Liver (tissue), 8 donors: ENCODE measurements at regions not wholly inside any gene's neighbourhood (a gene's known extent, or its start where the extent isn't known, plus 50 kb on each side); places are given as distances from the start of the nearest gene placed in this dataset.

Source experiments
- DNase-seq: peaks from one replicate; pipeline ENCODE4 v3.0.0-alpha.2; 2017; ENCODE audit warnings: low spot score
- H3K27ac ChIP-seq, 2 donors: one replicate each; pipeline ENCODE4 v1.7.0; 2013; ENCODE audit warnings: inconsistent platforms in 2 of 2, low read length in 2 of 2, control low read depth in 1 of 2, low read depth in 1 of 2, mild to moderate bottlenecking in 1 of 2
- H3K27me3 ChIP-seq, 4 donors: one replicate each; pipeline versions ENCODE4 v1.6.1 to v1.7.0; 2013; ENCODE audit warnings: low read length in 3 of 4, inconsistent platforms in 1 of 4, mild to moderate bottlenecking in 1 of 4, moderate library complexity in 1 of 4; ENCODE audit not compliant: control insufficient read depth in 4 of 4, insufficient read depth in 4 of 4
- H3K36me3 ChIP-seq, 4 donors: one replicate each; pipeline versions ENCODE4 v1.6.1 to v1.7.0; 2013; ENCODE audit warnings: low read length in 3 of 4, mild to moderate bottlenecking in 3 of 4, low read depth in 1 of 4, moderate library complexity in 1 of 4; ENCODE audit not compliant: control insufficient read depth in 4 of 4, insufficient read depth in 3 of 4
- H3K4me1 ChIP-seq, 4 donors: one replicate each; pipeline versions ENCODE4 v1.6.1 to v1.7.0; 2013; ENCODE audit warnings: low read length in 3 of 4, mild to moderate bottlenecking in 3 of 4, moderate library complexity in 1 of 4; ENCODE audit not compliant: control insufficient read depth in 4 of 4, insufficient read depth in 4 of 4
- H3K4me3 ChIP-seq, 3 donors: one replicate each; pipeline versions ENCODE4 v1.6.1 to v1.7.0; 2013; ENCODE audit warnings: low read length in 3 of 3, control low read depth in 1 of 3, low read depth in 1 of 3, mild to moderate bottlenecking in 1 of 3
- H3K9ac ChIP-seq, 2 donors: one replicate each; pipeline ENCODE4 v1.7.0; 2013; ENCODE audit warnings: low read length in 2 of 2, mild to moderate bottlenecking in 2 of 2, moderate library complexity in 2 of 2, control low read depth in 1 of 2, low read depth in 1 of 2
- H3K9me3 ChIP-seq, 4 donors: one replicate each; pipeline versions ENCODE4 v1.6.1 to v1.7.0; 2013; ENCODE audit warnings: low read length in 3 of 4; ENCODE audit not compliant: control insufficient read depth in 4 of 4
- ATF3 ChIP-seq: IDR thresholded peaks from 2 replicates; pipeline ENCODE4 v1.6.1; 2016; ENCODE audit warnings: antibody characterized with exemption
- EGR1 ChIP-seq, 2 donors: IDR thresholded peaks; 2 replicates each; pipeline ENCODE4 v1.6.1; 2016 to 2018; ENCODE audit warnings: antibody characterized with exemption in 2 of 2, low read depth in 2 of 2
- FOXA1 ChIP-seq: IDR thresholded peaks from 2 replicates; pipeline ENCODE4 v1.6.1; 2016; ENCODE audit warnings: antibody characterized with exemption
- FOXA2 ChIP-seq: IDR thresholded peaks from 2 replicates; pipeline ENCODE4 v1.6.1; 2016; ENCODE audit warnings: antibody characterized with exemption
- HNF4G ChIP-seq: IDR thresholded peaks from 2 replicates; pipeline ENCODE4 v1.6.1; 2016; ENCODE audit warnings: antibody characterized with exemption
- JUND ChIP-seq, 2 donors: IDR thresholded peaks; 2 replicates each; pipeline ENCODE4 v1.6.1; 2016; ENCODE audit warnings: antibody characterized with exemption in 2 of 2
- MAX ChIP-seq: IDR thresholded peaks from 2 replicates; pipeline ENCODE4 v1.6.1; 2016; ENCODE audit warnings: antibody characterized with exemption
- NR2F2 ChIP-seq: IDR thresholded peaks from 2 replicates; pipeline ENCODE4 v1.6.1; 2016; ENCODE audit warnings: antibody characterized with exemption
- RAD21 ChIP-seq, 2 donors: IDR thresholded peaks; 2 replicates each; pipeline ENCODE4 v1.6.1; 2016; ENCODE audit warnings: antibody characterized with exemption in 2 of 2, mild to moderate bottlenecking in 2 of 2
- RXRA ChIP-seq, 2 donors: IDR thresholded peaks; 2 replicates each; pipeline ENCODE4 v1.6.1; 2017 to 2018; ENCODE audit warnings: antibody characterized with exemption in 2 of 2, mild to moderate bottlenecking in 1 of 2
- SP1 ChIP-seq: IDR thresholded peaks from 2 replicates; pipeline ENCODE4 v1.6.1; 2018; ENCODE audit warnings: antibody characterized with exemption, mild to moderate bottlenecking
- TAF1 ChIP-seq: conservative IDR thresholded peaks from 2 replicates; pipeline ENCODE4 v1.6.1; 2016; ENCODE audit warnings: antibody characterized with exemption, mild to moderate bottlenecking
- YY1 ChIP-seq: IDR thresholded peaks from 2 replicates; pipeline ENCODE4 v1.6.1; 2016; ENCODE audit warnings: antibody characterized with exemption, mild to moderate bottlenecking
- ZBTB33 ChIP-seq: IDR thresholded peaks from 2 replicates; pipeline ENCODE4 v1.6.1; 2016; ENCODE audit warnings: antibody characterized with exemption
- WGBS: extraction: QIAGEN DNeasy Blood & Tissue Kit; methylation state at CpG from one replicate; pipeline ENCODE4 v1.1.7; 2013; 5-methylcytosine and 5-hydroxymethylcytosine counted together
- TF ChIP-seq, protein P1 (sequence below): IDR thresholded peaks from 2 replicates; pipeline ENCODE4 v1.6.1; 2016; ENCODE audit warnings: antibody characterized with exemption, mild to moderate bottlenecking
- TF ChIP-seq, protein P2 (sequence below): fragments of 150-350 bp; IDR thresholded peaks from 2 replicates; pipeline ENCODE4 v1.5.1; 2017; ENCODE audit warnings: improper control_type of control experiment, low read depth, low read length; ENCODE audit not compliant: missing input control
- donor health status: healthy.
- donor health status: healthy.
- donor health status: healthy.
- donor health status: healthy.
- donor health status: healthy.

DNA sequence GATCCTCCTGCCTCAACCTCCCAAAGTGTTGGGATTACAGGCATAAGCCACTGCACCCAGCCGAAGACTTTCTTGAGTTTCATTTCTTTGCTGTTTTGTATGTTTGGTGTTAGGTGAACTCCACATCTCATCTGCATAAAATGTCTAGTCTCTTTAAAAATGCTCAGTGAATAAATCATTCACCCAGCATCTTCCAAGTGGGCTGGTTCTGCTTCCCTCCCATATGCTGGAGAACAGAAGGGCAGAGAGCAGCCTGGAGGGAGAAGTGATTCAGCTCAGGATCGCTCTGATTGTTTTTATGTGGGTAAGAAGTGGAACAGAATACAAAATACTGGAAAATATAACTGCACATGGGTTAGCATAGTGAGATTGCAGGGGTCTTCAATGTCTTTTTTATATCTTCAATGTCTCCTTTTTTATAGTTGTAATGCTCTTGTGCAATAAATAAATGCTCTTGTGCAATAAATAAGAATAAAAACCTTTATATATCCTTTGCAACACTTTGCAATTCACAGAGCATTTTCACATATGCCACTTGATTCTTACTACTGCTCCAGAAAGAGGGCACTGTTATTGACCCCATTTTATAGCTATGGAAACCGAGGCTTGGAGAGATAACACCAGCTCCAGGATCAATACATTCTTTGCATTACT is 253.0 kb upstream of the NCKAP5 start:
- no peak overlapping the region for H3K27ac ChIP-seq
- H3K4me3 ChIP-seq = no peak overlapping the region
- 81% methylated on average over 3 of the region's 3 CpGs for WGBS
- no peak for TF ChIP-seq TAF1
- TF ChIP-seq, protein P1, sequence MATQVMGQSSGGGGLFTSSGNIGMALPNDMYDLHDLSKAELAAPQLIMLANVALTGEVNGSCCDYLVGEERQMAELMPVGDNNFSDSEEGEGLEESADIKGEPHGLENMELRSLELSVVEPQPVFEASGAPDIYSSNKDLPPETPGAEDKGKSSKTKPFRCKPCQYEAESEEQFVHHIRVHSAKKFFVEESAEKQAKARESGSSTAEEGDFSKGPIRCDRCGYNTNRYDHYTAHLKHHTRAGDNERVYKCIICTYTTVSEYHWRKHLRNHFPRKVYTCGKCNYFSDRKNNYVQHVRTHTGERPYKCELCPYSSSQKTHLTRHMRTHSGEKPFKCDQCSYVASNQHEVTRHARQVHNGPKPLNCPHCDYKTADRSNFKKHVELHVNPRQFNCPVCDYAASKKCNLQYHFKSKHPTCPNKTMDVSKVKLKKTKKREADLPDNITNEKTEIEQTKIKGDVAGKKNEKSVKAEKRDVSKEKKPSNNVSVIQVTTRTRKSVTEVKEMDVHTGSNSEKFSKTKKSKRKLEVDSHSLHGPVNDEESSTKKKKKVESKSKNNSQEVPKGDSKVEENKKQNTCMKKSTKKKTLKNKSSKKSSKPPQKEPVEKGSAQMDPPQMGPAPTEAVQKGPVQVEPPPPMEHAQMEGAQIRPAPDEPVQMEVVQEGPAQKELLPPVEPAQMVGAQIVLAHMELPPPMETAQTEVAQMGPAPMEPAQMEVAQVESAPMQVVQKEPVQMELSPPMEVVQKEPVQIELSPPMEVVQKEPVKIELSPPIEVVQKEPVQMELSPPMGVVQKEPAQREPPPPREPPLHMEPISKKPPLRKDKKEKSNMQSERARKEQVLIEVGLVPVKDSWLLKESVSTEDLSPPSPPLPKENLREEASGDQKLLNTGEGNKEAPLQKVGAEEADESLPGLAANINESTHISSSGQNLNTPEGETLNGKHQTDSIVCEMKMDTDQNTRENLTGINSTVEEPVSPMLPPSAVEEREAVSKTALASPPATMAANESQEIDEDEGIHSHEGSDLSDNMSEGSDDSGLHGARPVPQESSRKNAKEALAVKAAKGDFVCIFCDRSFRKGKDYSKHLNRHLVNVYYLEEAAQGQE = no peak
- TF ChIP-seq FOXA2 = no peak
- no peak for TF ChIP-seq JUND (IDR thresholded peaks at IDR 0.05)
- TF ChIP-seq FOXA1 = no peak
- TF ChIP-seq EGR1 (IDR thresholded peaks at IDR 0.05; ENCODE audit: low read depth in 2 of 2) = no peak
- no peak for TF ChIP-seq SP1
- TF ChIP-seq, protein P2, sequence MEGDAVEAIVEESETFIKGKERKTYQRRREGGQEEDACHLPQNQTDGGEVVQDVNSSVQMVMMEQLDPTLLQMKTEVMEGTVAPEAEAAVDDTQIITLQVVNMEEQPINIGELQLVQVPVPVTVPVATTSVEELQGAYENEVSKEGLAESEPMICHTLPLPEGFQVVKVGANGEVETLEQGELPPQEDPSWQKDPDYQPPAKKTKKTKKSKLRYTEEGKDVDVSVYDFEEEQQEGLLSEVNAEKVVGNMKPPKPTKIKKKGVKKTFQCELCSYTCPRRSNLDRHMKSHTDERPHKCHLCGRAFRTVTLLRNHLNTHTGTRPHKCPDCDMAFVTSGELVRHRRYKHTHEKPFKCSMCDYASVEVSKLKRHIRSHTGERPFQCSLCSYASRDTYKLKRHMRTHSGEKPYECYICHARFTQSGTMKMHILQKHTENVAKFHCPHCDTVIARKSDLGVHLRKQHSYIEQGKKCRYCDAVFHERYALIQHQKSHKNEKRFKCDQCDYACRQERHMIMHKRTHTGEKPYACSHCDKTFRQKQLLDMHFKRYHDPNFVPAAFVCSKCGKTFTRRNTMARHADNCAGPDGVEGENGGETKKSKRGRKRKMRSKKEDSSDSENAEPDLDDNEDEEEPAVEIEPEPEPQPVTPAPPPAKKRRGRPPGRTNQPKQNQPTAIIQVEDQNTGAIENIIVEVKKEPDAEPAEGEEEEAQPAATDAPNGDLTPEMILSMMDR = no peak
- no peak for TF ChIP-seq RAD21 (IDR thresholded peaks at IDR 0.05)
- no peak for TF ChIP-seq YY1
- no peak for TF ChIP-seq ZBTB33
- DNase-seq = no peak
- no peaks in the 10 kb centered on the region for H3K4me1 ChIP-seq
- H3K9me3 ChIP-seq = no peaks in the 10 kb centered on the region
- H3K9ac ChIP-seq = no peak overlapping the region
- no peaks in the 10 kb centered on the region for H3K36me3 ChIP-seq
- no peaks in the 10 kb centered on the region for H3K27me3 ChIP-seq

DNA sequence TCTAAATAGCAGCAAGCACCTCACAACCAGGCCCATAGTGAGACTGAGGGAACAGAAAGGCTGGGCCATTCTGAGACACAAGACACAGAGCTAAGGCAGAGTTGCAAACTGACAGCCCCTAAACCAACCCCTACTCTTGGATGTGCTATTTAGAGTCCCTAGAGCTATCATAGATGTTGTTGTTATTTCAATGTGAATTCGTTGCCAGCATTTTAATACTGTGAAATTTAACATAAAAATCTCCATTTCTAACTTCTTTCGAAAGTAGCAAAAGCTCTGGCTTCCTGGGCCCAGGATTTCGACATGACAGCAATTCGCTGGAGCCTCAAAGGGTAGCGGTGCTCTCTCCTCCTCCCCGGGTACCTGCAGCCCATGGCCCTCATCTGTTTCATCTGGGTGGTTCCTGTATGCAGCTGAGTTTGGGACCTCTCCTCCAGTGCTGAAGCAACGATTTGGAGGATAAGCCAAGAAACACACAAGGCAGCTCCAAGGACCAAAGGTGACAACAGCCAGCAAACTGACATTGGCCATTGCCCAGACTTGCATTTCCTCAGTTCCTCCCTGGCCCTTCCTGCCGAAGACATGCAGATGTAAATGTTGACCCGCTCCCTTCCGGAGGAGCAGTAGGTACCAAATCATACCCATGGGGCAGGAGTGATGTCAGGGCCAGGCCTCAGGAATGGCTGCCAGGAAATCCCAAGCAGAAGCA is 254.4 kb upstream of the NCKAP5 start:
- no peaks in the 10 kb centered on the region for H3K27me3 ChIP-seq
- DNase-seq = no peak
- no peak overlapping the region for H3K4me3 ChIP-seq
- TF ChIP-seq RXRA (IDR thresholded peaks at IDR 0.05) (no peak), FOXA2 (no peak), ATF3 (no peak), NR2F2 (no peak), FOXA1 (no peak), EGR1 (IDR thresholded peaks at IDR 0.05; ENCODE audit: low read depth in 2 of 2) (no peak), MAX (no peak), SP1 (no peak), YY1 (no peak), ZBTB33 (no peak), HNF4G (no peak)
- TF ChIP-seq, protein P1 = no peak
- H3K36me3 ChIP-seq = no peaks in the 10 kb centered on the region
- WGBS = 88% methylated on average over 10 of the region's 10 CpGs
- no peak overlapping the region for H3K9ac ChIP-seq
- no peaks in the 10 kb centered on the region for H3K9me3 ChIP-seq
- H3K4me1 ChIP-seq = no peaks in the 10 kb centered on the region
- H3K27ac ChIP-seq = no peak overlapping the region
